ENCODE measurements at regions not wholly inside any gene's neighbourhood (a gene's known extent, or its start where the extent isn't known, plus 50 kb on each side); places are given as distances from the start of the nearest gene placed in this dataset.

DNA sequence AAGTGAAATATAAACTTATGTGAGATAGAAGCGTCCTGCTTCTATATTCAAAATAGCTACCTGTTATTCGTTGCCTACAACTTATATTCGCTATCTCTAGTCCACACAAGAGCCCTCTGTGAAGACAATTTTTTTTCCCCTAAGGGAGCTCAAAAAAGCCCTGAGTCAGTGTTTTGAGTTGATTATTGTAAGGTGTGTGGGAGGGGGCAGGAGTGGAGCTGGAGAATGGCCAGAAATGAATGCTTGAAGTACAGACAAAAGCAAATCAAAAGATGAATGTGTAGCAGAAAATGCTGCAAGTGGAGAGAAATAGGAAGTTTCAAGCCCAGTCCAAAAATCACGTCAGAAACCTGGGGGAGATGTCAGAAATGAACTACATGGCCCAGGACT lies 655.0 kb upstream of the LCORL start:
- Histone ChIP-seq H4K20me1 (replicated peaks; ENCODE audit: control insufficient read depth, extremely low read depth, insufficient read depth, low read length) (no peaks in the 10 kb centered on the region), H3K79me2 (ENCODE audit: control insufficient read depth, insufficient read depth, low read length) (no peaks in the 10 kb centered on the region), H3K4me1 (ENCODE audit: control insufficient read depth, extremely low read depth, insufficient read depth, low read length) (no peaks in the 10 kb centered on the region), H3K9ac (replicated peaks; ENCODE audit: extremely low read depth, insufficient read depth, low read length) (no peak overlapping the region), H3K36me3 (ENCODE audit: control insufficient read depth in 2 of 2, extremely low read depth in 1 of 2, insufficient read depth in 2 of 2, low read length in 2 of 2) (no peaks in the 10 kb centered on the region), H3K27ac (ENCODE audit: insufficient read depth, low read depth, low read length) (no peak overlapping the region), H3K9me1 (replicated peaks; ENCODE audit: control insufficient read depth, extremely low read depth, insufficient read depth, low read length) (no peaks in the 10 kb centered on the region), H2AFZ (ENCODE audit: low read depth, low read length) (no peak overlapping the region), H3K4me3 (replicated peaks in 1 of 3; ENCODE audit: insufficient read depth in 1 of 3, low read depth in 1 of 3, low read length in 3 of 3) (no peak overlapping the region), H3K9me3 (replicated peaks; ENCODE audit: control insufficient read depth, insufficient read depth, low read length) (no peaks in the 10 kb centered on the region), H3K27me3 (ENCODE audit: control insufficient read depth in 2 of 2, insufficient read depth in 2 of 2, low read length in 2 of 2) (no peaks in the 10 kb centered on the region), H3K4me2 (ENCODE audit: insufficient read depth, low read length) (no peak overlapping the region)
- dilution Hi-C loops (cut with MboI; ENCODE audit: extremely low pct_ligation_motif_present, low sequenced_read_pairs): no loop called here
- CTCF ChIA-PET: interaction anchor here (0.7 kb wide), 1 partner anchor 28 kb away, joined by 3 read pairs; no protein-coding TSS in a partner anchor
- no TSS peak for BruUV-seq (replicated peaks)
- DNase-seq (ENCODE audit: low read depth, low spot score) (no peak), FAIRE-seq (no peak)
- no peak for TF ChIP-seq CTCF (IDR thresholded peaks at IDR 0.05; ENCODE audit: extremely low read depth in 1 of 2, insufficient read depth in 1 of 2, low read depth in 1 of 2, low read length in 2 of 2)
- TF ChIP-seq POLR2A (IDR thresholded peaks at IDR 0.05; ENCODE audit: low read depth, low read length): no peak
- no peak for TF ChIP-seq EZH2 (IDR thresholded peaks at IDR 0.05; ENCODE audit: borderline replicate concordance, low read depth, low read length, severe bottlenecking)
- no peak for TF ChIP-seq JUN (IDR thresholded peaks at IDR 0.05; ENCODE audit: borderline replicate concordance, insufficient read depth, insufficient read length, low read depth)
- TF ChIP-seq POLR2AphosphoS5 (IDR thresholded peaks at IDR 0.05; ENCODE audit: insufficient read depth, low read depth, low read length): no peak
- TF ChIP-seq MYC (IDR thresholded peaks at IDR 0.05; ENCODE audit: low read depth, low read length): no peak
- intact Hi-C loops (cut with micrococcal nuclease): no loop called here
- POLR2A ChIA-PET: no interaction called here

All from endothelial cell of umbilical vein (primary cell).